Subcutaneous abdominal adipose tissue (tissue), 5 donors: ENCODE measurements at regions not wholly inside any gene's neighbourhood (a gene's known extent, or its start where the extent isn't known, plus 50 kb on each side); places are given as distances from the start of the nearest gene placed in this dataset.

Source experiments
- H3K27ac ChIP-seq: one replicate; pipeline ENCODE4 v1.7.0; 2013; ENCODE audit warnings: low read depth, mild to moderate bottlenecking, inconsistent platforms, low read length, moderate library complexity
- H3K27me3 ChIP-seq, 5 donors: one replicate each; pipeline ENCODE4 v1.7.0; 2013; ENCODE audit warnings: low read length in 5 of 5, inconsistent platforms in 1 of 5; ENCODE audit not compliant: control insufficient read depth in 5 of 5, insufficient read depth in 4 of 5
- H3K36me3 ChIP-seq, 5 donors: one replicate each; pipeline ENCODE4 v1.7.0; 2013; ENCODE audit warnings: low read length in 5 of 5; ENCODE audit not compliant: control insufficient read depth in 5 of 5, insufficient read depth in 5 of 5
- H3K4me1 ChIP-seq, 5 donors: one replicate each; pipeline ENCODE4 v1.7.0; 2013; ENCODE audit warnings: low read length in 5 of 5, mild to moderate bottlenecking in 3 of 5, moderate library complexity in 1 of 5; ENCODE audit not compliant: control insufficient read depth in 5 of 5, insufficient read depth in 5 of 5
- H3K4me3 ChIP-seq, 5 donors: one replicate each; pipeline ENCODE4 v1.7.0; 2013; ENCODE audit warnings: low read length in 5 of 5, low read depth in 1 of 5
- H3K9ac ChIP-seq, 5 donors: one replicate each; pipeline ENCODE4 v1.7.0; 2013; ENCODE audit warnings: low read length in 5 of 5, mild to moderate bottlenecking in 4 of 5, moderate library complexity in 3 of 5
- H3K9me3 ChIP-seq, 5 donors: one replicate each; pipeline ENCODE4 v1.7.0; 2013; ENCODE audit warnings: low read length in 5 of 5; ENCODE audit not compliant: control insufficient read depth in 5 of 5
- donor health status: healthy.
- donor health status: healthy.
- donor health status: healthy.
- donor health status: healthy.
- donor health status: healthy.

DNA sequence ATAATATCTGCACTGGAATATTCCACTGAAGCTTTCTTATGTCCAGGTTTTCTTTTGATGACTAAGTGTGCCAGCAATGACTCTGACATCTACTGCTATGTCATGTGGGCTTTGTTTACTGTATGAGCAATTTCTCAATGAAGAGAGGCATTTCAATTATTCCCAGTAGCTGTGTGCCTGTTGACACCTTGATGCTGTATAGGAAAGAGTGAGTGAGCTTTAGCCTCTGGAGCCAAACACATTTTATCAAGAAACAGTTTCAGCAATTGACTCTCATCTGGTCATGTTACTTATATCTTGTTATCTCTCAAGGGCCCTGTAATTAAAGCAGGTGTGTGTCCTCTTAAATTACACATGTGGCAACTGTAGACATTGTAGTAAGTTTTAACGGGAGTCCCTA is 493.2 kb upstream of the FANCL start:
- Histone ChIP-seq H3K4me3 (no peak overlapping the region), H3K9ac (no peak overlapping the region), H3K4me1 (no peaks in the 10 kb centered on the region), H3K36me3 (no peaks in the 10 kb centered on the region), H3K9me3 (no peaks in the 10 kb centered on the region), H3K27me3 (no peaks in the 10 kb centered on the region), H3K27ac (no peak overlapping the region)

DNA sequence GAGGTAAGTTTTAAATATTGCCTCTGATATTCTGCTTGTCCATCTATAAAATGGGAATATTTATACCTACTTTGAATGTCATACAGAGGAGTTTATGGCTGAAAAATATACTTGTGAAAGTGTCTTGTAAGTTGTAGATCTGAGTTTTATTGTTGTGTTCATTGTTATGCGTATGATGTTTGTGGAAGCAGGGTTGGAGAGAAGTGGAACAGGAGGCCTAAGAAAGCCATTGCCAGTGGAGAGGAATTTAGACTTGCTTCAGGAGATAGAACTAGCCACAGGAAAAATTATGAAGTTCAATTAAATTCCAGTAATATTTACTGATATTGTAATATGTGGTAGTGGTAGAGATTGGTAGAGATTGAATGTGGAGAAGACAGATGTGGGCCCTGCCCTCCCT is 491.9 kb upstream of the FANCL start:
- H3K9ac ChIP-seq = no peak overlapping the region
- no peak overlapping the region for H3K4me3 ChIP-seq
- no peaks in the 10 kb centered on the region for H3K9me3 ChIP-seq
- no peaks in the 10 kb centered on the region for H3K4me1 ChIP-seq
- H3K27ac ChIP-seq = no peak overlapping the region
- H3K27me3 ChIP-seq = no peaks in the 10 kb centered on the region
- no peaks in the 10 kb centered on the region for H3K36me3 ChIP-seq

DNA sequence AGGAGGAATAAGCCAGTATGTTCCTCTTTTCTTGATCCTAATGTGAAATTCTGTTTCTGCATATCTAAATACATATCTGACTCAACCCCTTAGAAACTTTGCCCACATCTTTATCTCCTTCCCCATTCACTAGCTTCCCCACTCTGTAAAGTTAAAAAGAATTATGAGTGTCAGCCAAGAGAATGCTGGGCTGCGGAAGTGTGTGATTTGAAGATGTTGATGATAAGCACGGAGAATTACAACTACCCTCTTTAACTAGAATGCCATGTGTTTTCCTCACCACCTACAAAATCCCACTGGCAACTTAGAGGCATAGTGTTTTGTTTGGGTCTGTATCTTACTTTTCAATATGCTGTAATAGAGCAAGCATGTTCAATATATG is 490.4 kb upstream of the FANCL start:
- H3K36me3 ChIP-seq = no peaks in the 10 kb centered on the region
- no peaks in the 10 kb centered on the region for H3K4me1 ChIP-seq
- no peaks in the 10 kb centered on the region for H3K9me3 ChIP-seq
- H3K4me3 ChIP-seq = no peak overlapping the region
- H3K9ac ChIP-seq = no peak overlapping the region
- no peak overlapping the region for H3K27ac ChIP-seq
- H3K27me3 ChIP-seq = no peaks in the 10 kb centered on the region

DNA sequence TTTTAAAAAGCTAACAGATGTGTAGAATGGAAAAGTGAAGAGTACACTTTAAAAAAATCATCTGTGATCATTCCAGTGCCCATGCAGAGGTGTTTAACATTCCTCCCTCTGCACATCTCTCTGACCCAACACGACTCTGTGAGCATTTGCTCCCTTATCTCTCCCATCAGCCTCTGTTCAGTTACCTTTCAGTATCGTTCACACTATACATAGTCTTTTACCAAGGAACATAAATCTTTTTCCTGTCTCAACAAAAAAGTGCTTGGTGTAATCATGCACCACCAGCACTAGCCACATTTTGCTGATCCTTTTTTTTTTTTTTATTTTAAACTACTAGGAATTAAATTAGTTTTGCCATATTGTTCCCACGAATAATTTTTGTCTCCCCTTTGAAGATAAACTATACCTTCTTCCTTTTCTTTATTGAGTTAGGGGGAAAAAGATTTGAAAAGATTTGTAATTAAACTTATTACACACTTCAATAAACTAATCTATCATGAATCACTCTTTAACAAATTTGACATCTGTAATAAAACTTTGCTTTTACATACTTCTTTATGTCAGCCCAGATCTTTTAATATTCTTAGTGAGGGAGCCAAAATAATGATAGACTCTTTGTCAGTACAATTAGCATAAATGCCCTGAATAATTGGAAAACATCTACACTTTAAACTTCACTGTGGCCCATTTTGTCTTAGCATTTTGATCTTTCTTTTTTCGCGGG is 489.8 kb upstream of the FANCL start:
- Histone ChIP-seq H3K9me3 (no peaks in the 10 kb centered on the region), H3K27me3 (no peaks in the 10 kb centered on the region), H3K4me1 (no peaks in the 10 kb centered on the region), H3K36me3 (no peaks in the 10 kb centered on the region), H3K4me3 (no peak overlapping the region), H3K27ac (no peak overlapping the region), H3K9ac (no peak overlapping the region)

DNA sequence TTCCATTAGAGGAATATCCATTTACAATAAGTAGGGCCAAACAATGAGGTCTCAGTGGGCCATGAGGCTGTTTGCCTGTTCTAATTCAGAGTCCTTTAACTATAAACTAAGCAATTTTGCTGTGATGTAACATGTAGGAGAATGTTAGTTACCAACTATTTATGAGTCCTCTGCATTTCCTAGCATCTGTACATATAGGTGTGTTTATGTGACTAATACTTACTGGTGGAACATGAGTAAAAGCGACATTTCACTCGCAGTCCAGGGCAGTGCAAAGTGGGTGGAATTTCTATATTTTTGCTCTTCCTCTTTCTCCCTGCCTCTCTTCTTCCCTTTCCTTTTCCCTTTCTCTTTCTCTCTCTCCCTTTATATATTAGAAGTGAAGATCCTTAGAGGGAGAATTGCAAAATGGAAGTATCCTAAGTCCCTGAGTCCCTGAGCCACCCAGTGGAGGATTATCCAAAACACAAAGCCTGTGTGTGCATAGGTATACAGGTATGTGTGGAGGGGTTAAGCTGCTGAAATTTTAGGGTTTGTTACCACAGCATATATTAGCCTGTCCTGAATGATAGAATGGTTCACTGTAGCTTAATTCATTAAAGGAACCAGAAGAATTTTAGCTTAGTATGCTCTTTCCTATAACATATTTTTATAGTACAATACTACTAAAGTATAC is 487.0 kb upstream of the FANCL start:
- Histone ChIP-seq H3K9ac (no peak overlapping the region), H3K27me3 (no peaks in the 10 kb centered on the region), H3K36me3 (no peaks in the 10 kb centered on the region), H3K9me3 (no peaks in the 10 kb centered on the region), H3K4me1 (no peaks in the 10 kb centered on the region), H3K27ac (no peak overlapping the region), H3K4me3 (no peak overlapping the region)

DNA sequence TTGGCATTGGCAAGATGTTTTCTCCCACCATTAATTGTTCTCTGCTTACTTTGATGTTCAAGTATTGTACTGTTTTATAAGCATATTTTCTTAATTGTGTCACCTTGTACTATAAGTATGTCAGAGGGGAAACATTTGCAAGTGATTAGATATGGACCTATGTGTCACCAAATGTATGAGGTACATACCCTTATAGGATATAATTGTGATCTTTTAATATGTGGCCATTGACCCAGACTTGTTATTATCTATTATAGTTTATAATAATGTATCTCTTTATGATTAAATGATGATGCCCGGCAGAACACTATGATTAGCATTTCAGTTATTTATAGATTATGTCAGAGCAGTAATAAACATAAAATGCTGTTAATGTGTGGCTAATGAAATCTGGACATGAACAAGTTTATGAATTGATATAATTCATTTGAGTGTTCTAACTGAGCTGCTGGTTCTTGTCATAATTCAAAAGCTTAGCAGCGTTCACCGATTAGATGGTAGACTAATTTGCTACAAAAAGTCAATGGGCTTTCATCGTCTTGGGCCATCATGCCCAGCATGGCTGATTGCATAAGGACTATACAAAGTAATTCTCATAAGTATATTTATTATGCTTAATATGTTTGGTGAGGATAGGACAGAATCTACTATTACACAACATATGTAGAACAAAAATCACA is 480.9 kb upstream of the FANCL start:
- Histone ChIP-seq H3K4me1 (no peaks in the 10 kb centered on the region), H3K4me3 (no peak overlapping the region), H3K36me3 (no peaks in the 10 kb centered on the region), H3K9me3 (no peaks in the 10 kb centered on the region), H3K27ac (no peak overlapping the region), H3K9ac (no peak overlapping the region), H3K27me3 (no peaks in the 10 kb centered on the region)

DNA sequence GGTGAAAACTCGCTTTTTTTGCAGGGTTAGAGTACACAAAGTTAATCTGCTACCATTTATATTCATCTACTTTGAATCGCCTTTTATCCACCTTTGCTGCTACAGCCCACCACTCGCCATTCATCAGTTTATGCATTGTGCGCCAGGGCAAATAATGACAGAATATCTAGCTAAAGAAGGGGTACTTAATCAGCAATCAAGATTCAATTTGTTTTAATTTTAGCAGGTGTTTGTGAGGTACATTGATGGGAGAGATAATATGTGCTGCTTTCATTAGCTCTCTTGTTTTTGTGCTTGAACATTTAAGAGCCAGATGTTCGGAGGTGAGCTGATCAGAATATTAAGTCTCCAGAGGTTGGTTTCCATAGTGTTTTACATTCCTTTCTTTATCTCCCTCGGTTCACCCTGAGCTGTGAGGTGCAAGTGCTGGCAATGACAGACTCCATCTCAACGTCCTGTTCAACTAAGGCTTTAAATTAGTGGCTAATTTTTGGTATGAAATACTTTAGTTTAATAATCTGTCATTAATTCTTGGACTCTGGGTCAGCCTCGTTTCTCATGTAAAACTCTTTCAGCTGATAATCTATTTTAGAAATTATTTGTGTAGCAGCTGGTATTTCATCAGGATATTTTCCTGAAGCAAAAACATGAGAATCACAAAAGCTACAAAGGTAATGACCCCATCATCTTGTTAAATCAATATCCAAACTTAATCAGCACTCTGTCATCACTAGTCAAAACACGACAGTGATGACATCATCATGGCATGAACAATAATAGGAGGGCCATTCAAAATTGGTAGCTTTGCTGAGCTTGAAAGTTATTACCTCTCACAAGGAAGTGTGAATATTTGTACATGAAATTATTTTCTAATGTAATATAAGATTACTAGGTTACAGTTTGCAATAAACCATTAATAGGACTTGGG is 479.9 kb upstream of the FANCL start:
- H3K36me3 ChIP-seq = no peaks in the 10 kb centered on the region
- H3K9me3 ChIP-seq = no peaks in the 10 kb centered on the region
- no peaks in the 10 kb centered on the region for H3K4me1 ChIP-seq
- H3K9ac ChIP-seq = no peak overlapping the region
- no peak overlapping the region for H3K4me3 ChIP-seq
- H3K27ac ChIP-seq = no peak overlapping the region
- H3K27me3 ChIP-seq = no peaks in the 10 kb centered on the region

DNA sequence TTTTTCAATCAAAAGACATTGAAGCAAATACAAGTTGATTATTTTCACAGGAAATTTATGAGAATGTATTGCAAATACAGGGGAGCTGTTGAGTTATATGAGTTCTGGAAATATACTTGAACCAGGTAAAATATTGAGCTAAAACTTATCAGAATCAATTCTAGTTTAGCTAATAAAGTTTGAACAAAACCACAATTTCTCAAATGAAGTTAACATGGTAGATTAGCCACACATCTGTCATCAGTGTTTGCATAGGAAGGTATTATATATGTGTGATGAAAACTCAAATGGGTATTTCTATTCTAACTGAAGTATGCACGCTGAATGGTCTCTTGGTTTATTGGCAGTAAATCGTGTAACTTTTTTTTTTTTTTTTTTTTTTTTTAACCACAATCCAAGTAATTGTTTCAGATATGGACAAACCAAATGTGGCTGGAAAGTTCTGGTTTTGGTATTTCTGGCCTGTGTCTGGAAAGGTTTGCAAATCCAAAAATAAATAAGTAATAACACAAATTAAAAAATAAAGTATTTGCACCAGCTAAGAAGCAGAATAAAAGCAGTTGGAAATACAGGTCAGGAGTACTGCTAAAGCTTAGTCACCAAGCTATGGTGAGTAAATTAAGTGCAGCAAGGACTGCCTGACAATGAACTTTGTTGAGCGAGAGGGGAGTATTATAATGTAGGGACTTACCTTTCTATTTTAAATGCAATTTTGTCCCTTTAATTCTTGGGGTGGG is 479.1 kb upstream of the FANCL start:
- no peak overlapping the region for H3K27ac ChIP-seq
- H3K27me3 ChIP-seq = no peaks in the 10 kb centered on the region
- no peaks in the 10 kb centered on the region for H3K4me1 ChIP-seq
- no peak overlapping the region for H3K9ac ChIP-seq
- H3K9me3 ChIP-seq = no peaks in the 10 kb centered on the region
- no peak overlapping the region for H3K4me3 ChIP-seq
- no peaks in the 10 kb centered on the region for H3K36me3 ChIP-seq

DNA sequence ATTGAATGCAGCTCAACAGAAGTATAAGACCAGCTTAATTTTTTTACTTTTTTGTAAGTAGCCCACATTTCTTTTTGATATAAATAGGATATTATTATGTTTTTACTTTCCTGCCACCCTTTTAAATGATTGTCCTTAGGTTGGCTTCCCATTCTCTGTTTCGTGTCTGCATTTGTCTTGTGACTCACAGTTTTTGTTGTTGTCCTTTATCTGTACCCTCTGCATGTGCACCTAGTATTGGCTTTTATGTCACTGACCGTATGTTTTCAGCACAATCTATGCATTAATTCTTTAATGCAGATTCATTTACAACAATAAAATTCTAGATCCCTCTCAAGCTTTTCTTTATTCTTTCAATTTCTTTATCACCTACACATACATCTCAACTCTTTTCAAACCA is 474.2 kb upstream of the FANCL start:
- H3K27me3 ChIP-seq = no peaks in the 10 kb centered on the region
- no peaks in the 10 kb centered on the region for H3K36me3 ChIP-seq
- no peak overlapping the region for H3K4me3 ChIP-seq
- H3K4me1 ChIP-seq = no peaks in the 10 kb centered on the region
- no peaks in the 10 kb centered on the region for H3K9me3 ChIP-seq
- H3K9ac ChIP-seq = no peak overlapping the region
- no peak overlapping the region for H3K27ac ChIP-seq
